ENCODE measurements at regions not wholly inside any gene's neighbourhood (a gene's known extent, or its start where the extent isn't known, plus 50 kb on each side); places are given as distances from the start of the nearest gene placed in this dataset.

GRCh38 chr17:54220829-54221228 lies 398.1 kb downstream of the KIF2B start:
- TF ChIP-seq RAD21 (conservative IDR thresholded peaks at IDR 0.05) (no peak), CTCF (IDR thresholded peaks at IDR 0.05; ENCODE audit: poor library complexity, severe bottlenecking) (no peak), EP300 (conservative IDR thresholded peaks at IDR 0.05; ENCODE audit: poor library complexity, severe bottlenecking) (no peak), EZH2 (IDR thresholded peaks at IDR 0.05; ENCODE audit: borderline replicate concordance, insufficient read depth, low read length, poor library complexity, severe bottlenecking) (no peak), POLR2AphosphoS5 (IDR thresholded peaks at IDR 0.05) (no peak), REST (IDR thresholded peaks at IDR 0.05; ENCODE audit: borderline replicate concordance) (no peak)
